ENCODE measurements at regions not wholly inside any gene's neighbourhood (a gene's known extent, or its start where the extent isn't known, plus 50 kb on each side); places are given as distances from the start of the nearest gene placed in this dataset.

GRCh38 chr5:87101321-87101720, 166.4 kb upstream of the RASA1 start:
- TF ChIP-seq, protein P1, sequence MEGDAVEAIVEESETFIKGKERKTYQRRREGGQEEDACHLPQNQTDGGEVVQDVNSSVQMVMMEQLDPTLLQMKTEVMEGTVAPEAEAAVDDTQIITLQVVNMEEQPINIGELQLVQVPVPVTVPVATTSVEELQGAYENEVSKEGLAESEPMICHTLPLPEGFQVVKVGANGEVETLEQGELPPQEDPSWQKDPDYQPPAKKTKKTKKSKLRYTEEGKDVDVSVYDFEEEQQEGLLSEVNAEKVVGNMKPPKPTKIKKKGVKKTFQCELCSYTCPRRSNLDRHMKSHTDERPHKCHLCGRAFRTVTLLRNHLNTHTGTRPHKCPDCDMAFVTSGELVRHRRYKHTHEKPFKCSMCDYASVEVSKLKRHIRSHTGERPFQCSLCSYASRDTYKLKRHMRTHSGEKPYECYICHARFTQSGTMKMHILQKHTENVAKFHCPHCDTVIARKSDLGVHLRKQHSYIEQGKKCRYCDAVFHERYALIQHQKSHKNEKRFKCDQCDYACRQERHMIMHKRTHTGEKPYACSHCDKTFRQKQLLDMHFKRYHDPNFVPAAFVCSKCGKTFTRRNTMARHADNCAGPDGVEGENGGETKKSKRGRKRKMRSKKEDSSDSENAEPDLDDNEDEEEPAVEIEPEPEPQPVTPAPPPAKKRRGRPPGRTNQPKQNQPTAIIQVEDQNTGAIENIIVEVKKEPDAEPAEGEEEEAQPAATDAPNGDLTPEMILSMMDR (conservative IDR thresholded peaks at IDR 0.05) = no peak
- TF ChIP-seq ZFX (IDR thresholded peaks at IDR 0.05) = no peak
